ENCODE measurements at regions not wholly inside any gene's neighbourhood (a gene's known extent, or its start where the extent isn't known, plus 50 kb on each side); places are given as distances from the start of the nearest gene placed in this dataset.

GRCh38 chr2:56009758-56010458 is 86.3 kb upstream of the EFEMP1 start:
- no peak for DNase-seq (ENCODE audit: low read depth)
- no peak overlapping the region for H3K4me3 ChIP-seq (ENCODE audit: low read depth, low read length)
- TF ChIP-seq CTCF (IDR thresholded peaks at IDR 0.05; ENCODE audit: control insufficient read depth, extremely low read depth, insufficient read depth) = peak; percentile 49

- DNase-seq (ENCODE audit: low read depth) = no peak
- TF ChIP-seq CTCF (IDR thresholded peaks at IDR 0.05; ENCODE audit: control insufficient read depth, extremely low read depth, insufficient read depth) = no peak
- no peak overlapping the region for H3K4me3 ChIP-seq (ENCODE audit: low read depth, low read length)
Observed at GRCh38 chr2:56011624-56012023, 88.0 kb upstream of the EFEMP1 start.

GRCh38 chr2:56012221-56012765 is 88.7 kb upstream of the EFEMP1 start:
- DNase-seq (ENCODE audit: low read depth) = no peak
- TF ChIP-seq CTCF (IDR thresholded peaks at IDR 0.05; ENCODE audit: control insufficient read depth, extremely low read depth, insufficient read depth) = no peak
- no peak overlapping the region for H3K4me3 ChIP-seq (ENCODE audit: low read depth, low read length)

DNA sequence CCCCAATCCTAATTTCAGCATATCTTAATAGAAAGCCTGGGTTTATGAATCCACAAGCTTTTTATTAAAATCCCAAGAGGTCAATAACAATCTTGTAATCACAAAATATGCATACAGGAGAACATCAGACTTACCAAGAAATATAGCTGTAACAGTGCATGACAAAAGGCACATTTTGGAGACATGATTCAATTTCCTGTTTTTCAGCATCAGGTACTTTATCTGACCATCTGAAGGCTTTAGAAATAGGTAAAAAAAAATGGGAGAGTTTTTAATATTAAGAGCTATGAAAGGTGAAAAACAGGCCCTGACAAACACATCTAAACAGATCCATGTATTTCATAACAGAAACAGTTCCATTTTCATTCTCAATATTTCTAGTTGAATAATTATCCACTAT is 89.9 kb upstream of the EFEMP1 start:
- no peak for TF ChIP-seq CTCF (IDR thresholded peaks at IDR 0.05; ENCODE audit: control insufficient read depth, extremely low read depth, insufficient read depth)
- H3K4me3 ChIP-seq (ENCODE audit: low read depth, low read length) = no peak overlapping the region
- no peak for DNase-seq (ENCODE audit: low read depth)

GRCh38 chr2:56014046-56014730 is 90.6 kb upstream of the EFEMP1 start:
- no peak for TF ChIP-seq CTCF (IDR thresholded peaks at IDR 0.05; ENCODE audit: control insufficient read depth, extremely low read depth, insufficient read depth)
- no peak overlapping the region for H3K4me3 ChIP-seq (ENCODE audit: low read depth, low read length)
- DNase-seq (ENCODE audit: low read depth) = no peak

- TF ChIP-seq CTCF (IDR thresholded peaks at IDR 0.05; ENCODE audit: control insufficient read depth, extremely low read depth, insufficient read depth) = no peak
- DNase-seq (ENCODE audit: low read depth) = no peak
- H3K4me3 ChIP-seq (ENCODE audit: low read depth, low read length) = no peak overlapping the region
Observed at GRCh38 chr2:56015711-56016115, 92.1 kb upstream of the EFEMP1 start.
